Activated CD8-positive, alpha-beta memory T cell treated with anti-CD3 and anti-CD28 coated beads for 48 hours (primary cell): ENCODE measurements at regions not wholly inside any gene's neighbourhood (a gene's known extent, or its start where the extent isn't known, plus 50 kb on each side); places are given as distances from the start of the nearest gene placed in this dataset.

ENCODE experiments used
- DNase-seq, 3 experiments: peaks; one replicate each; pipeline ENCODE4 v3.0.0-alpha.2; 2020; ENCODE audit warnings: low read depth in 2 of 3, low spot score in 2 of 3

- DNase-seq, result no peak
Observed at GRCh38 chr15:96574782-96575181, 244.3 kb downstream of the NR2F2 start.

GRCh38 chr15:96576596-96576995 lies 246.1 kb downstream of the NR2F2 start:
- no peak for DNase-seq

DNA sequence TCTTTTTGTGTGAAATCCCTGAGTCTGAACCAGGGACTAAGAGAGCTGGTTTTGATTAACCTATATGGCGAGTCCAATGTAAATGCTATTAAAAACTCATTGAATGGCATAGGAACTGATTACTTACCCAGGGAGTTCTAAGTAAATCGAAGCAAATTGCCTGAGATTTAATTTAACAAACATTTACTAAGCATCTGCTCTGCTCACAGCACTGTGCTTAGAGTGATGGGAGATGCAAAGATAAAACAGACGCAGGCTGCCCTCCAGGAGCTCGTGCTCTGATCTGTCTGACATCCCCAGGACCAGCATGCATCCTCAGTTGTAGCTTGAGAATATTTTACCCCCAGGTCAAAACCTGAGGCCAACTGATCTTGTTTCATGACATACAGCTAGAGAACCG lies 247.9 kb downstream of the NR2F2 start:
- DNase-seq, result no peak

- no peak for DNase-seq
Observed at GRCh38 chr15:96581371-96581770, 250.9 kb downstream of the NR2F2 start.

DNA sequence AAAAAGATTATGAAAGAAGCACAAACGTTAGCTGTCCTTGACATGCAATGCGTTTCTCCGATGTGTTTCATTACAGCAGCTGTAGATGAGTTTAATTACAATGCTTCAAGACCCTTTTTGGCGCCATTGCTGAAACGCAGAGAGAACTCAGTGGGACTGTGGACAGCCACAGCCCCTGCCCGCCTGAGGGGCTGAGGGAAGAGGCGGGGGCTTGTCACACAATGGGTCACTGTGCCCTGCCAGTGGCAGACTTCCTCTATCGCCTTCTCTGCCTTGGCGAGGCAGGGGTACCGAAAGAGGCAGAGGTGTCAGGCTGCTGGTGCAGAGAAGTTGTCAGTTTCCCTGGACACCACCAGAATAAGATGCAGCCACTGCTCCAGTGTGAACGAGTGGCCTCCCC lies 252.0 kb downstream of the NR2F2 start:
- DNase-seq, result no peak

- DNase-seq, result no peak
Observed at GRCh38 chr15:96583671-96584070, 253.2 kb downstream of the NR2F2 start.

GRCh38 chr15:96585484-96586386 lies 255.2 kb downstream of the NR2F2 start:
- DNase-seq, result no peak

- no peak for DNase-seq
Observed at GRCh38 chr15:96586901-96587300, 256.4 kb downstream of the NR2F2 start.

- DNase-seq, result no peak
Observed at GRCh38 chr15:96589864-96590263, 259.4 kb downstream of the NR2F2 start.

DNA sequence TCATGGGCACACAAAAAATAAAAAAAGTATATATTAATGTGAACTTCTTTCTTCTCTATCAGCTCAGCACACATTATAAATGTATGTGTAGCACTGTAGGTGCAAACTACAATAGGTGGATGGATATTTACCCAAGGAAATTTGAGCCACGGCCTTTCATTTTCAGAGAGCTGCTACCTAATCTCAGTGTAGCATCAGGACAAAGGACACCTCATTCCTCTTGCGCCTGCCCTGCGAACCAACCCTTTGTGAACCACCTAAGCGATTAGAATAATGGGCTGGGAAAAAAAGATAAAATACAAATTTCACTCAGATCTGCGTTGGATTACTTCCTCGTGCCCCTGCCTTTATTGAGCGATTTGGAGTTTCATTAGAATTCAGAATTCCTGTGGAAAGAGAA lies 263.2 kb downstream of the NR2F2 start:
- no peak for DNase-seq

GRCh38 chr15:96595951-96596350 lies 265.5 kb downstream of the NR2F2 start:
- no peak for DNase-seq

DNA sequence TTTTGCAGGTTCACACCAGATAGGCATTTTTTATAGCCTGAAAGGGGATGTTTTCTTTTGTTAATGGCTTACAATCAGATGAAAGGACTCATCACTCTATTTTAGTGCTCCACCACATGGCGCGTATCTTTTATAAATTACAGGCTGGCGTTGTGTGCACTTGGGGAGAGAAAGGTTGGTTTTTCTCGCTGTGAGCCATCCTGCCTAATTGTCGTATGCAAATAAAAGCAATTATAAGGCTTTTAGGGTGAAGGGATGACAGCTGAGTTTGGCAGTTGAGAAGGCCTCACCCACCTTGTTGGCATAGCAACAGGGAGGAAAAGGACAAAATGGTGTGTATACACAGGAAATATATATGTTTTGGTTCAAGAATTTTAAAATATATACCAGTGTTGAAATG lies 268.0 kb downstream of the NR2F2 start:
- DNase-seq, result no peak

DNA sequence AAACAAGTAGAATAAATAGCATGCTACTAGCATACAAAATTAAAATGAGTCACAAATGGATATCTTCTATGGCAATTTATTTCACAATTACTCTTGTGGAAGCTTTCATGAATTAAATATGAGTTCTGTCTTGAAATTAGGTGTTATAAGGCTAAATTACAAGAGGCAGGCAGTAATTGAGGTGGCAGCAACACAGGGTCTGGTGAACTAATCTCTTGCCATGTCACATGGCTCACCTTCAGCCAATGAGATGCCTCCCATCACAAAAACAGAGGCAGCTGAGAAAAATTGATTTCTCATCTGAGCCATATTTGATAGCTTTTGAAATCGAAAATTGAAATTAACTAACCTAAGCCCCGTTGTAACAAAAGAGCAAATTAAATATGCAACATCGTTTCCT lies 268.8 kb downstream of the NR2F2 start:
- DNase-seq, result no peak

DNA sequence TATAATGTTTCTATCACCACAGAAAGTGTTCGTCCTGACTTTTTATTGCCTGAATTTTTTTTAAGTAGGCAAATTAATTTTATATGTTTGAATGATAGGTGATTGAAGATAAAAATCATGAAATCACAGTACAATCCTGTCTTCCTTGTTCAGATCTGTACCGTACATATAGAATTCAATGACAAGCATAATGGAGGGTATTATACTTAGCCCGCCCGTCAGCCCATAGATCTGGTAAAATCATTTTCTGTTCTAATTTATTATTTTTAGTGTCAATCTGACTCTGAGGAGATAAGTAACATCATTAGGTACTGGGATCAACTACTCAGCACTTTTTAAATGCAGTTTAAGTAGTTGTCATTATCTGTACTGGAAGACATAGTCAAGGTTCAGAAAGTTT lies 269.9 kb downstream of the NR2F2 start:
- DNase-seq, result no peak

DNA sequence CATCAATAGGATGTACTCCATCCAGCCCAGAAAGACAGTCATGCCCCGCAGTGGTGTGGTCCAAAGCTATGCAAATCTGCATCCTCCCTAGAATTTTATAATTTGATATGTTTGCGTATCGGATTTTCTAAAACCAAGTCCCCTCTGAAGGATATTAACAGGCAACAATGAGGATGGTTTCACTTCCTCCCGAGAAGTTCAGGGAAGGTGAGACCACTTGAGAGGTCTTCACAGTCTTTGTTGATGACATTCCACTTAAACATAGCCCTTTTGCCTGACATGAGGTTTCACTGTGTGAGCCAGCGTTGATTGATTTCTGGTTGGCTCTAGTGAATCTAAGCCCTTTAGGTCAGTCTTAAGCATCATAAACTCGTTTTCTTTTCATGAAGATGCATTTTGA lies 276.1 kb downstream of the NR2F2 start:
- DNase-seq, result no peak

- no peak for DNase-seq
Observed at GRCh38 chr15:96610757-96611156, 280.3 kb downstream of the NR2F2 start.

DNA sequence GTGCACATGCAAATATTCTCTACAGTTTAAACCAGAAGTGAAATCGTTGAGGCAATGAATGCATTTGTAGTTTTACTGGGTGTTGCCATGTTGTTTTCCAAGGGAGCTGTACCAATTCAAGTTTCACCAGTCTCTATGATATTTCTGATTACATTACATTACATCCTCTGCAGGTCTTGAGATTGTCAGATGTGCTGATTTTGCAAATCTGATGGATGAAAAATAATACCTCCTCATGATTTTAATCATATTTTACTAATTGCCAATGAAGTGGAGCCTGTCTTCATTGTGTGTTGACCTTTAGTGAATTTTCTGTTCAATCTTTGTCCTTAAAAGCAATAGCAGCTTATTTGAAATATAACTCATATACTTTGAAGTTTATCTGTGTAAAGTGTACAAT lies 282.4 kb downstream of the NR2F2 start:
- no peak for DNase-seq

- no peak for DNase-seq
Observed at GRCh38 chr15:96619174-96619573, 288.7 kb downstream of the NR2F2 start.

DNA sequence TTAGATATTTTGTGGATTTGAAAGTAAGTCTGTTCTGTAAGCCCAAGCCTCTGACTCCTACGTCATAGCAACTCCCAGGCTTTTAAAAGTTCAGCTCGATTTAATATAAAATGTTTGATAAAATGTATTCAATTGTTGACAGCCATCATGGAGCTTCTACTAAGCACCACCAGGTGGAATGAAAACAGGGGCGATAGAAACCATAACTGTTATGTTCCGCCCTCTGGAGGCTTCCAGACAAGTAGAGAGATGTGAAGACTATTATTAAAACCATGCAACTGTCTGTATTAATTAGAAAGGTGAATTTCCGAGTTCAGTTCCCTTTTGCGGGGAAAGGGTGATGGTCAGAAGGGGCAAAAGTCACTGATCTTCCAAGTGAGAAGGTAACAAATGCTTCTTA lies 292.2 kb downstream of the NR2F2 start:
- DNase-seq, result no peak

- no peak for DNase-seq
Observed at GRCh38 chr15:96625256-96625655, 294.8 kb downstream of the NR2F2 start.

DNA sequence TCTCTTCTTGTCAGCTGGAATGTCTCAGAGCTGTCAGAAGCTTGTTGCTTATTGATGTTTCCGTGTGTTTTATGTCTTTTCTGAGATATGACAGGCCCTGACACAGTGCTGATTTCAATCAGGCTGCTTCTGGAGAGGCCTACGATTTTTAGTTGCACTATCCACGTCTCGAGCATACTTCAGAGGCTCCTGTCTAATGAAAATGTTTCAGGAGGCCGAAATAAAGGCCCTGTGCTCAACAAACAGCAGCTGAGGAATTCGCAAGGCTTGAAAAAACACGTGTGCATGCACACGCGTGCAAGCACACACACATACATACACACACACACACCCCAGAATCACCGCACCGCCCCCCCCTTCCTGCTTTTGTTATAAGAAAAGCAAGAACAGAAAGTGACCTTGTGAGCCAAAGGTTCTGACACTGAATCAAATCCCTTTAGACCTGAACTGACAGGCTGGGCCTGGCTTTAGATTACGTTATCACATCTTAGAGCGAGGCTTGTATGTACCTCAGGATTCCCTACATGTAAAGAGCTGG lies 296.6 kb downstream of the NR2F2 start:
- no peak for DNase-seq

GRCh38 chr15:96629511-96629910 lies 299.0 kb downstream of the NR2F2 start:
- DNase-seq, result no peak

- no peak for DNase-seq
Observed at GRCh38 chr15:96638793-96639192, 308.3 kb downstream of the NR2F2 start.
